ENCODE measurements at regions not wholly inside any gene's neighbourhood (a gene's known extent, or its start where the extent isn't known, plus 50 kb on each side); places are given as distances from the start of the nearest gene placed in this dataset.

GRCh38 chr6:163971841-163972838, 557.6 kb downstream of the QKI start:
- Histone ChIP-seq H3K9me2 (ENCODE audit: insufficient read depth, low read length) (no peaks in the 10 kb centered on the region), H4K20me1 (ENCODE audit: insufficient read depth) (no peaks in the 10 kb centered on the region), H3K9ac (ENCODE audit: low read length) (no peak overlapping the region), H3F3A (ENCODE audit: insufficient read depth, low read length, poor library complexity, severe bottlenecking) (no peaks in the 10 kb centered on the region), H3K4me3 (ENCODE audit: low read length) (no peak overlapping the region), H3K27ac (ENCODE audit: low read length) (no peak overlapping the region), H3K79me2 (replicated peaks; ENCODE audit: insufficient read depth, low read length) (no peaks in the 10 kb centered on the region), H3K9me3 (ENCODE audit: low read length) (peaks cover 7% of the 10 kb centered on the region), H3K4me2 (ENCODE audit: low read length) (no peak overlapping the region), H2AFZ (ENCODE audit: low read depth, low read length) (no peak overlapping the region), H3K27me3 (ENCODE audit: insufficient read depth, low read depth, low read length) (no peaks in the 10 kb centered on the region), H3K36me3 (ENCODE audit: insufficient read depth, low read length) (no peaks in the 10 kb centered on the region)
- no peak for TF ChIP-seq TAF1 (IDR thresholded peaks at IDR 0.05; ENCODE audit: low read depth)
- TF ChIP-seq EP300 (conservative IDR thresholded peaks at IDR 0.05; ENCODE audit: poor library complexity, severe bottlenecking), result no peak
- TF ChIP-seq, protein P1, sequence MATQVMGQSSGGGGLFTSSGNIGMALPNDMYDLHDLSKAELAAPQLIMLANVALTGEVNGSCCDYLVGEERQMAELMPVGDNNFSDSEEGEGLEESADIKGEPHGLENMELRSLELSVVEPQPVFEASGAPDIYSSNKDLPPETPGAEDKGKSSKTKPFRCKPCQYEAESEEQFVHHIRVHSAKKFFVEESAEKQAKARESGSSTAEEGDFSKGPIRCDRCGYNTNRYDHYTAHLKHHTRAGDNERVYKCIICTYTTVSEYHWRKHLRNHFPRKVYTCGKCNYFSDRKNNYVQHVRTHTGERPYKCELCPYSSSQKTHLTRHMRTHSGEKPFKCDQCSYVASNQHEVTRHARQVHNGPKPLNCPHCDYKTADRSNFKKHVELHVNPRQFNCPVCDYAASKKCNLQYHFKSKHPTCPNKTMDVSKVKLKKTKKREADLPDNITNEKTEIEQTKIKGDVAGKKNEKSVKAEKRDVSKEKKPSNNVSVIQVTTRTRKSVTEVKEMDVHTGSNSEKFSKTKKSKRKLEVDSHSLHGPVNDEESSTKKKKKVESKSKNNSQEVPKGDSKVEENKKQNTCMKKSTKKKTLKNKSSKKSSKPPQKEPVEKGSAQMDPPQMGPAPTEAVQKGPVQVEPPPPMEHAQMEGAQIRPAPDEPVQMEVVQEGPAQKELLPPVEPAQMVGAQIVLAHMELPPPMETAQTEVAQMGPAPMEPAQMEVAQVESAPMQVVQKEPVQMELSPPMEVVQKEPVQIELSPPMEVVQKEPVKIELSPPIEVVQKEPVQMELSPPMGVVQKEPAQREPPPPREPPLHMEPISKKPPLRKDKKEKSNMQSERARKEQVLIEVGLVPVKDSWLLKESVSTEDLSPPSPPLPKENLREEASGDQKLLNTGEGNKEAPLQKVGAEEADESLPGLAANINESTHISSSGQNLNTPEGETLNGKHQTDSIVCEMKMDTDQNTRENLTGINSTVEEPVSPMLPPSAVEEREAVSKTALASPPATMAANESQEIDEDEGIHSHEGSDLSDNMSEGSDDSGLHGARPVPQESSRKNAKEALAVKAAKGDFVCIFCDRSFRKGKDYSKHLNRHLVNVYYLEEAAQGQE (IDR thresholded peaks at IDR 0.05; ENCODE audit: borderline replicate concordance), result no peak
- TF ChIP-seq RAD21 (conservative IDR thresholded peaks at IDR 0.05), result no peak
- no peak for TF ChIP-seq SMC3 (conservative IDR thresholded peaks at IDR 0.05; ENCODE audit: poor library complexity)
- no peak for TF ChIP-seq MXI1 (conservative IDR thresholded peaks at IDR 0.05; ENCODE audit: poor library complexity, severe bottlenecking)
- no peak for TF ChIP-seq POLR2AphosphoS5 (IDR thresholded peaks at IDR 0.05)
- no peak for TF ChIP-seq EZH2 (IDR thresholded peaks at IDR 0.05; ENCODE audit: borderline replicate concordance, insufficient read depth, low read length, poor library complexity, severe bottlenecking)
- no peak for TF ChIP-seq CTCF (IDR thresholded peaks at IDR 0.05; ENCODE audit: poor library complexity, severe bottlenecking)

DNA sequence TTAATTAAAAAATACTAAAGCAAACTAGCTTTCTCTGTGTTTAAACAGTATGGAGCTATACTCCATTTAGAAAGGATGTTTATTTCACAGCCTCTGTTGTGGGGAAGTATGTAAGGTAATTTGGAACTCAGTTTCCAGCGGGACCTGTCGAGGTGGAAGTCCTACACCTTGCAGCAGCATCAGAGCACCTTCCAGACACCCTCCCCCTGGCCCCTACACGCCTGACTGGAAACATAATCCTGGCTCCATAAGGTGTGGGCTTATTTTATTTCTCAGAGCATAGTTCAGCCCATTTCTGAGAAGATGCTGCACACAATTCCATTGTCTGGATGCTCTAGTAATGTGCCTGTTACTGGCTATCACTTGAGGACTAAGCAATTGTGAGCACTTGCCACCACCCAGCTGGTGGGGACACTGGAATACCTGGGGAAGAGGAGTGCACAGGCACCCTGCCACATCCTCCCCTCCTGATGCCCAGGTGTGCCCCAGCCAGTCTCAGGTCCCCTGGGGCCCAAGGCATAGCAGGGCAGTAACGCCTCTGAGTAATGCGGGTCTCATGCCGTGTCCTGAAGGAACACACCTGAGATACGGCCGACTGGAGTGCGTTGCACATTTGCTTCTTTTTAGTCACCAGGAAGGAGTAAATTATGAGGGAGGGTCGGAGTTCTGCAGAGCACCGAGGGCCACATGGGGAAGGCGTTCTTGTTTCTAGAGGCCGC, 556.5 kb downstream of the QKI start:
- H3K9me3 ChIP-seq (ENCODE audit: low read length), result peaks cover 7% of the 10 kb centered on the region
- no peak for TF ChIP-seq EZH2 (IDR thresholded peaks at IDR 0.05; ENCODE audit: borderline replicate concordance, insufficient read depth, low read length, poor library complexity, severe bottlenecking)
- no peak for TF ChIP-seq EP300 (conservative IDR thresholded peaks at IDR 0.05; ENCODE audit: poor library complexity, severe bottlenecking)
- no peaks in the 10 kb centered on the region for H3F3A ChIP-seq (ENCODE audit: insufficient read depth, low read length, poor library complexity, severe bottlenecking)
- H3K4me2 ChIP-seq (ENCODE audit: low read length), result no peak overlapping the region
- H3K79me2 ChIP-seq (replicated peaks; ENCODE audit: insufficient read depth, low read length), result no peaks in the 10 kb centered on the region
- no peak overlapping the region for H3K27ac ChIP-seq (ENCODE audit: low read length)
- H3K4me3 ChIP-seq (ENCODE audit: low read length), result no peak overlapping the region
- H4K20me1 ChIP-seq (ENCODE audit: insufficient read depth), result no peaks in the 10 kb centered on the region
- H3K9me2 ChIP-seq (ENCODE audit: insufficient read depth, low read length), result no peaks in the 10 kb centered on the region
- H3K9ac ChIP-seq (ENCODE audit: low read length), result no peak overlapping the region
- H3K27me3 ChIP-seq (ENCODE audit: insufficient read depth, low read depth, low read length), result no peaks in the 10 kb centered on the region
- H2AFZ ChIP-seq (ENCODE audit: low read depth, low read length), result no peak overlapping the region
- H3K36me3 ChIP-seq (ENCODE audit: insufficient read depth, low read length), result no peaks in the 10 kb centered on the region

Data from neural cell (in vitro differentiated cells).